A549 (cell line): ENCODE measurements at regions not wholly inside any gene's neighbourhood (a gene's known extent, or its start where the extent isn't known, plus 50 kb on each side); places are given as distances from the start of the nearest gene placed in this dataset.

Experiments used
- CBX2 ChIP-seq: fragments of 200-600 bp; sonication (generic); IDR thresholded peaks from 2 replicates; pipeline ENCODE4 v1.6.1; 2016; ENCODE audit warnings: low read depth, mild to moderate bottlenecking, borderline replicate concordance
- CBX8 ChIP-seq: fragments of 200-600 bp; sonication (generic); IDR thresholded peaks from 2 replicates; pipeline ENCODE4 v1.6.1; 2016
- CHD4 ChIP-seq: fragments of 200-600 bp; sonication (generic); IDR thresholded peaks from 2 replicates; pipeline ENCODE4 v1.6.1; 2016; ENCODE audit warnings: antibody characterized with exemption, mild to moderate bottlenecking, borderline replicate concordance
- EHMT2 ChIP-seq: fragments of 200-600 bp; sonication (generic); IDR thresholded peaks from 2 replicates; pipeline ENCODE4 v1.6.1; 2016; ENCODE audit warnings: antibody characterized with exemption, low read depth, mild to moderate bottlenecking, moderate library complexity
- EP300 ChIP-seq, 2 experiments: fragments of >200 bp; sonication (Bioruptor Twin); formaldehyde crosslinking; IDR thresholded peaks; 2 replicates in 1 of 2; 3 replicates in 1 of 2; pipeline ENCODE4 v1.6.1; 2016 to 2017
- ESRRA ChIP-seq: fragments of 150-350 bp; IDR thresholded peaks from 2 replicates; pipeline ENCODE4 v1.6.1; 2014; ENCODE audit warnings: mild to moderate bottlenecking, low read length, borderline replicate concordance
- HOXB13 ChIP-seq: fragments of 250-450 bp; sonication (Bioruptor Pico); IDR thresholded peaks from 2 replicates; pipeline ENCODE4 v1.5.0; 2020; ENCODE audit warnings: low read depth, mild to moderate bottlenecking, moderate library complexity
- JUN ChIP-seq, 2 experiments: fragments of >200 bp; sonication (Bioruptor Twin); formaldehyde crosslinking; IDR thresholded peaks; 2 replicates in 1 of 2; 3 replicates in 1 of 2; pipeline ENCODE4 v1.6.1; 2016 to 2017
- KDM5A ChIP-seq: fragments of 200-600 bp; sonication (generic); IDR thresholded peaks from 2 replicates; pipeline ENCODE4 v1.6.1; 2016; ENCODE audit warnings: antibody characterized with exemption, mild to moderate bottlenecking
- MAX ChIP-seq: IDR thresholded peaks from 2 replicates; pipeline ENCODE4 v1.6.1; 2012
- POLR2A ChIP-seq: IDR thresholded peaks from 2 replicates; pipeline ENCODE4 v1.6.1; 2012; ENCODE audit warnings: mild to moderate bottlenecking, low read length
- SMC3 ChIP-seq: fragments of >200 bp; sonication (Bioruptor Twin); formaldehyde crosslinking; IDR thresholded peaks from 3 replicates; pipeline ENCODE4 v1.6.1; 2018; ENCODE audit warnings: inconsistent platforms
- TF ChIP-seq, protein P1 (sequence below): fragments of >200 bp; sonication (Bioruptor Twin); formaldehyde crosslinking; IDR thresholded peaks from 3 replicates; pipeline ENCODE4 v1.5.1; 2016

GRCh38 chr7:47089461-47089860 is 492.4 kb downstream of the TNS3 start:
- TF ChIP-seq, protein P1, sequence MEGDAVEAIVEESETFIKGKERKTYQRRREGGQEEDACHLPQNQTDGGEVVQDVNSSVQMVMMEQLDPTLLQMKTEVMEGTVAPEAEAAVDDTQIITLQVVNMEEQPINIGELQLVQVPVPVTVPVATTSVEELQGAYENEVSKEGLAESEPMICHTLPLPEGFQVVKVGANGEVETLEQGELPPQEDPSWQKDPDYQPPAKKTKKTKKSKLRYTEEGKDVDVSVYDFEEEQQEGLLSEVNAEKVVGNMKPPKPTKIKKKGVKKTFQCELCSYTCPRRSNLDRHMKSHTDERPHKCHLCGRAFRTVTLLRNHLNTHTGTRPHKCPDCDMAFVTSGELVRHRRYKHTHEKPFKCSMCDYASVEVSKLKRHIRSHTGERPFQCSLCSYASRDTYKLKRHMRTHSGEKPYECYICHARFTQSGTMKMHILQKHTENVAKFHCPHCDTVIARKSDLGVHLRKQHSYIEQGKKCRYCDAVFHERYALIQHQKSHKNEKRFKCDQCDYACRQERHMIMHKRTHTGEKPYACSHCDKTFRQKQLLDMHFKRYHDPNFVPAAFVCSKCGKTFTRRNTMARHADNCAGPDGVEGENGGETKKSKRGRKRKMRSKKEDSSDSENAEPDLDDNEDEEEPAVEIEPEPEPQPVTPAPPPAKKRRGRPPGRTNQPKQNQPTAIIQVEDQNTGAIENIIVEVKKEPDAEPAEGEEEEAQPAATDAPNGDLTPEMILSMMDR = no peak
- TF ChIP-seq CBX8 (no peak), EHMT2 (no peak), ESRRA (no peak), CHD4 (no peak), MAX (no peak), JUN (IDR thresholded peaks at IDR 0.05) (no peak), POLR2A (no peak), KDM5A (no peak), HOXB13 (CRISPR knock-in tag) (no peak), CBX2 (no peak), EP300 (IDR thresholded peaks at IDR 0.05) (no peak), SMC3 (no peak)
